HG02970 (cell line): ENCODE measurements at regions not wholly inside any gene's neighbourhood (a gene's known extent, or its start where the extent isn't known, plus 50 kb on each side); places are given as distances from the start of the nearest gene placed in this dataset.
"Not testable (repeated sequence)": the region's sequence is repeated elsewhere in the genome, so short reads cannot be mapped to it uniquely, and the experiment has no call there.

Experiments used
- ATAC-seq: cut with Tn5 transposase; IDR thresholded peaks from one replicate; pipeline ENCODE4 v1.9.1; 2021; ENCODE audit warnings: mild to moderate bottlenecking, moderate library complexity, moderate number of reproducible peaks; ENCODE audit not compliant: unreplicated experiment, low FRiP score

DNA sequence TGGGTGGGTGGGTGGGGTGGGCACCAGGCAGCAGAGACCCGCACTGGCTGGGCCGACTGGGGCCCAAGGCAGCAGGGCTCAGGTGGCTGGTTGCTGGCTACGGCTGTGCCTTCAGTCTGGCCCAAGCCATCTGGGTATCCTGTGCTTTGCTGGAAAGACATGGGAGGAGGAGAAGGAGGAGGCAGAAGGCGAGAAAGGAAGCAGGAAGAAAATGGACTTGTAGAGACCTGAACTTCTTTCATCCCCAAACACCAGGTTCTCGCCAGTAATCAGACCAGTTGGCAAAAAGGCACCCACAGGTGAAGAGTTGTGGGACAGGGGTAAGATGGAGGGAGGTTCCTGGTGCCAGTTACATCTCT, 78.8 kb downstream of the IGLL1 start:
- ATAC-seq: no peak

GRCh38 chr22:23500508-23501260, 79.4 kb downstream of the IGLL1 start:
- ATAC-seq: no peak

GRCh38 chr22:23499845-23500500, 80.1 kb downstream of the IGLL1 start:
- no peak for ATAC-seq

GRCh38 chr22:23498811-23499798, 81.0 kb downstream of the IGLL1 start:
- ATAC-seq: no peak

DNA sequence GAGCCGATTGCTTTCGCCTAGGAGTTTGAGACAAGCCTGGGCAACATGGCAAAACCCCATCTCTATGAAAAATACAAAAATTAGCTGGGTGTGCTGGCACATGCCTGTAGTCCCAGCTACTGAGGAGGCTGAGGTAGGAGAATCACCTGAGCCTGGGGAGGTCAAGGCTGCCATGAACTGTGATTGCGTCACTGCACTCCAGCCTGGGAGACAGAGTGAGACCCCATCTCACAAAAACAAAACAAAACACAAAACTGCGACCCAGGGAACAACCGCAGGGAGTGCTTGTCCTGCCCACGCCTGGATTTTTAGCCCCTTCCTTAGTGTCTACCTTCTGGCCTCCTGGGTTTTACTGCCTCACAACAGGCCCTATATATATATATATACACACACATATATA, 82.2 kb downstream of the IGLL1 start:
- ATAC-seq: not testable (repeated sequence)

- ATAC-seq: no peak
These were observed 82.8 kb downstream of the IGLL1 start for GRCh38 chr22:23497016-23497885.

DNA sequence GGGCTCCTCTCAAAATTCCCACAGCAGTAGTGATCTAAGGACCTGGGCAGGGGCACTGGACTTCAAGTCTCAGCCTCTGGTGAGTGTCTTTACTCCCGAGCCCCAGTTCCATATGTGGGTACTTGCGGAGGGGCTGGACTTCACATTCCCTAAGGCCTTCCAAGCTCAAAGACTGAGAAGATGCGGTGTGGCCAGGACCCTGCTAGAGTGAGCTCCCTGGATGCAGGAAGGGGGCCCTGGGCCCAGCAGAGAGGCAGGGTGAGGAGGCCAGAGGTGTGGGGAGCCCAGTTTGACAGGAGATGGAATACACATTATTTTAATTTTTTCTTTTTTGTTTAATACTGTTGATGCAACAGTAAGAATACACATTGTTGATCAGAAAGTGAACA, 83.7 kb downstream of the IGLL1 start:
- ATAC-seq: no peak

GRCh38 chr22:23495614-23496444, 84.3 kb downstream of the IGLL1 start:
- no peak for ATAC-seq

DNA sequence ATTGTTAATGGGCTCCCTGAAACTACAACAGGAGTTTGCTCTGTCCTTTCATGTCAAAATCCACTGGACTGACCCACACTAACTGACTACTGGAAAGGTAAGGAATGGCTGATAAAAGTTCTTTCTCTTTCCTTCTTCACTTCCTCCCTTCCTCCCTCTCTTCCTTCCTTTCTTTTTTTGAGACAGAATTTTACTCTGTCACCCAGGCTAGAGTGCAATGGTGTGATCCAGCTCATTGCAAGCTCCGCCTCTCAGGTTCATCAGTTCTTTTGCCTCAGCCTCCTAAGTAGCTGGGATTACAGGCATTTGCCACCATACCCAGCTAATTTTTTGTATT, 85.2 kb downstream of the IGLL1 start:
- ATAC-seq: no peak

DNA sequence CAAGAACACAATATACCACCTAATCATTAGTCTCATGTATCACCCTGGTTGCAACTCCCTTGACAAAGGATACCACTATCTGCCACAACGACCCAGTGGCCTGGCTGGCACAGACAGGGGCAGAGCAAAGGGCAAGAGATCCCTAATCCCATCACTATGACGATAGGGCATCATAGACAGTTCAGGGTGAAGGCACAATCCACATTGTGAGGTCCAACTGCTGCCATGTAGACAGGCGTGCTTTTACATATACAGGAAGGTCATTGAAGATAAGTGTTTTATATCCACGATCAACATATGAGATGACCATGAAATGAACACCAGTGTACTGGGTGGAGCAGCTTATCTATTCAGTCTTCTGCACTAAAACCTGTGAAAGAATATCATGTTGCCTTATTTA, 94.6 kb downstream of the IGLL1 start:
- no peak for ATAC-seq

- ATAC-seq: no peak
These were observed 95.4 kb downstream of the IGLL1 start for GRCh38 chr22:23484651-23485050.

- no peak for ATAC-seq
These were observed 98.7 kb downstream of the IGLL1 start for GRCh38 chr22:23481369-23481768.

DNA sequence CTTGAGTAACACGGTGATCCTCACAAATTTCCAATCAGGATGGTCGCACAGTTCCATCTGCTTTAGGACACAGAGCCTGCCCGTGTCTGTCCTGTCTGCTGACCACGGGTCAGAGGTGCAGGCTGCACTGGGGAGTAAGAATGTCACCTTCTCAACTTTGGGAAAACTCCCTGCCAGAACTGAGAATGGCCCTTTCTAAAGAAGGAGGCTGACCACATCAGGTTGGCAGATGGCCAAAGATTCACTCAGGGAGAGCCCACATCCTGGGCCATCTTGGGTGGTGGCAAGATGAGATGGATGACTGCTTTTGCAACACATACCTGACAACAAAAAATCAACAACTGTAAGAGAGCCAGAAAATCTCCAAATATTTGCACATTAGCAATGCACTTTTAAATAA, 101.9 kb downstream of the IGLL1 start:
- no peak for ATAC-seq

DNA sequence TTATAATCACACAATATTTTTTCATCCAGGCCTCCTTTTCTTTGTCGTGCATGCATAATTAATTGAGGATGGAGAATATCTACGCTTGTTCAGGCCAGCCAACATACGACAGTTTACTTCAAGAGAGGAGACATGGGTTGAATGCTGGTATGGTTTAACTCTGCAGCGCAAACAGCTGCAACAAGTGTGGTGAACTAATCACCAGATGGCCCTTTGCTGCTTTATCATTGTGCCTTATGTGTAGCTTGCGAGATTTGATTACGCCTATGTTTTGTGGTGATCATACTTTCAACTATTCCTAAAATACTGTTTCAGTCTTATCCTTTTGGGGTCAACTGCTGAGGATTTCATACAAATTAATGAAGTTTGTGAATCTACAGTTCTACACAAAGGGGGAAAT, 105.6 kb downstream of the IGLL1 start:
- ATAC-seq: not testable (repeated sequence)

DNA sequence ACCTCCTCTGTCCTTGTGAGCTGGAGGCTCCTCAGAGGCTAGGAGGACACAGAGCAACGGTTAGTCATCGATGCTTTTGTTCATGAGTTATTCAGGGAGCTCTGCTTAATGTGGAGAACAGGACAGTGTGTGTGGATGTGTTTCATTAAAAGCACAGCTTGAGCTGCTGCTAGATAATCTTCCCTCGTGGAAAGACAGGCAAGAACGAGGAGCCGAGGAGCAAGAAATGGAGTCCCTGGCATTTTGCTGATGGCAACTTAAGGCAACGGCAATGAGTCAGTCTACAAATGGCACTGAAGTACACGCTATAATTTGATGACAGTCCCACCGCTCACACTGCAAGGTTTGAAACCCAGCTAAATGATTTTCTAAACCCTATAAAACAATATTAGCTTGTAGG, 106.2 kb downstream of the IGLL1 start:
- no peak for ATAC-seq

- not testable (repeated sequence) for ATAC-seq
These were observed 107.7 kb downstream of the IGLL1 start for GRCh38 chr22:23472376-23472775.

DNA sequence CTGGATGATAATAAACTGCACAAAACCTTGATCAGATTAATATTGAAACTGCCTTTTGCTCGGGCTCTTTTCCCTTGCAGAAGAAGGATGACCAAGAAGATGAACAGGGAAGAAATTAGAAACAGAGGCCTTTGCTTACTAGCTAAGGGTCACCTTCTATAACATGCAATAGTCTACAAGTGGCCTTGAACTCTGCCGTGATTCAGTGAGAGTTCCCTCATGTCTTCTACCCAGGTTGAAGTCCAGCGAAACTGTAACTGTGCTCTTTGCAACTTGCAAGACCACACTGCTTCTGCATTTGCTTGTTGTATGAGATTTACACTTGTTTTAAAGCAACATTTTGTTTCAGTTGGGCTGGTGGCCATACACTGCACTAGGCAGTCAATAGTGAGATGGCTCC, 108.4 kb downstream of the IGLL1 start:
- no peak for ATAC-seq

- no peak for ATAC-seq
These were observed 109.2 kb downstream of the IGLL1 start for GRCh38 chr22:23470811-23471389.

- no peak for ATAC-seq
These were observed 112.3 kb downstream of the IGLL1 start for GRCh38 chr22:23467721-23468294.
